Esophagus muscularis mucosa (tissue), 4 donors: ENCODE measurements at regions not wholly inside any gene's neighbourhood (a gene's known extent, or its start where the extent isn't known, plus 50 kb on each side); places are given as distances from the start of the nearest gene placed in this dataset.

Experiments
- DNase-seq: peaks from one replicate; pipeline ENCODE4 v3.0.0-alpha.2; 2017; ENCODE audit errors: extremely low spot score
- H3K27ac ChIP-seq, 4 donors: fragments of 200-600 bp; sonication (generic); replicated peaks in 1 of 4; 1 replicate in 3 of 4; 2 replicates in 1 of 4; pipeline ENCODE4 v1.5.1; 2016 to 2019; ENCODE audit warnings: mild to moderate bottlenecking in 1 of 4
- H3K27me3 ChIP-seq, 4 donors: fragments of 200-600 bp; sonication (generic); one replicate each; pipeline versions ENCODE4 v1.5.1 to v1.6.0; 2016 to 2019
- H3K36me3 ChIP-seq, 4 donors: fragments of 200-600 bp; sonication (generic); one replicate each; pipeline ENCODE4 v1.5.1; 2016 to 2019
- H3K4me1 ChIP-seq, 4 donors: fragments of 200-600 bp; sonication (generic); one replicate each; pipeline ENCODE4 v1.5.1; 2016 to 2019
- H3K4me3 ChIP-seq, 4 donors: fragments of 200-600 bp; sonication (generic); 1 replicate in 2 of 4; 2 replicates in 2 of 4; pipeline ENCODE4 v1.5.1; 2016 to 2019; ENCODE audit warnings: mild to moderate bottlenecking in 4 of 4, moderate library complexity in 1 of 4
- H3K9me3 ChIP-seq, 4 donors: fragments of 200-600 bp; sonication (generic); 1 replicate in 3 of 4; 2 replicates in 1 of 4; pipeline ENCODE4 v1.5.1; 2016 to 2019
- CTCF ChIP-seq, 3 experiments: fragments of 200-600 bp in 2 of 3; fragments of 450-650 bp in 1 of 3; sonication (generic) in 2 of 3; IDR thresholded peaks; one replicate each; pipeline ENCODE4 v1.5.1; 2017 to 2019; ENCODE audit warnings: antibody characterized with exemption in 3 of 3, mild to moderate bottlenecking in 2 of 3, moderate library complexity in 1 of 3
- EP300 ChIP-seq: sonication (generic); formaldehyde crosslinking; IDR thresholded peaks from one replicate; pipeline ENCODE4 v1.6.1; 2017; ENCODE audit warnings: antibody characterized with exemption
- POLR2A ChIP-seq: fragments of 450-650 bp; IDR thresholded peaks from one replicate; pipeline ENCODE4 v1.6.1; 2017; ENCODE audit warnings: antibody characterized with exemption, moderate library complexity, mild to moderate bottlenecking, low read depth
- POLR2AphosphoS5 ChIP-seq, 2 donors: sonication (generic); formaldehyde crosslinking; IDR thresholded peaks; one replicate each; pipeline ENCODE4 v1.6.1; 2017; ENCODE audit warnings: antibody characterized with exemption in 2 of 2
- WGBS: methylation state at CpG from one replicate; pipeline ENCODE4 v1.1.5; 2018; 5-methylcytosine and 5-hydroxymethylcytosine counted together
- intact Hi-C: fragments of 100-400 bp; cut with DNase I; formaldehyde crosslinking; loops from one replicate; pipeline ENCODE4 v1.15.1; 2023

DNA sequence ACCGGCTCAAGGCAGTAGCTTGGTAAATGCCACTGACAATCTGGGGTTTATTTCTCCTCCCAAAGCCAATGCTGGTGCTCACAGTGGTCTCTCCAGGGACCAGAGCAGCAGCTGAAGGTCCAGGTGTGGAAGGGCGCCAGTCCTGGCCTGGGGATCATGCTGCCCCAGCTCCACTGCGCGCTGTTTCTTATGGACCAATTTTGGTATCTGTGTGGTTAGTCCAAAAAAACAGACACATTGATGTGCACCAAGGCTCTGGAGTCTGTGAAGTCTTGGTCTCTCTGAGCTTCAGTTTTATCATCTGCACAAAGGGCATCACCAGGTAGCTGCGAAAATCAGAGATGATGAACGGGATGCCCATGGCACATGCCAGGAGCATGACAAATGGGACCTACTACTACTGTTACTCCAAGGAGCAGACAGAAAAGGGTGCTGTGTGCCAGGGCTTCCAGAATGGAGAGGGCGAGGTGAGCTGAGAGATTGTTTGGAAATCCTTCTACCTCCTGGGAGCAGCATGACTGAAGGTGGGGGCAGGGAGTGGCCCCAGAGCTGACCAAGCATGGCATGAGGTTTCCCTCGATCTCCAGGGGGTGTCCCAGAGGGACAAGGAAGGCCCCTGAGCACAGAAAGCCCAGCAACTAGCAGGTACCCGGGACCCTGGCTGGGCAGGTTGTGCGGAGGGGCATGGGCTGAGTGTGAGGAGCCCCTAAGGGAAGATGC, 134.3 kb upstream of the PRR20G start:
- peak; percentile 74 for DNase-seq
- H3K9me3 ChIP-seq: no peaks in the 10 kb centered on the region
- H3K27me3 ChIP-seq: peaks cover 0 to 87% (median 2%) of the 10 kb centered on the region in 4 donors
- no peak overlapping the region for H3K4me3 ChIP-seq
- H3K36me3 ChIP-seq: no peaks in the 10 kb centered on the region
- 84% methylated on average over 10 of the region's 10 CpGs for WGBS
- H3K4me1 ChIP-seq: peaks cover 0 to 9% (median 4%) of the 10 kb centered on the region in 4 donors
- intact Hi-C loops: no loop called here
- H3K27ac ChIP-seq: no peak overlapping the region
- no peak for TF ChIP-seq POLR2A
- no peak for TF ChIP-seq CTCF (IDR thresholded peaks at IDR 0.05)
- no peak for TF ChIP-seq POLR2AphosphoS5 (IDR thresholded peaks at IDR 0.05)
- no peak for TF ChIP-seq EP300

DNA sequence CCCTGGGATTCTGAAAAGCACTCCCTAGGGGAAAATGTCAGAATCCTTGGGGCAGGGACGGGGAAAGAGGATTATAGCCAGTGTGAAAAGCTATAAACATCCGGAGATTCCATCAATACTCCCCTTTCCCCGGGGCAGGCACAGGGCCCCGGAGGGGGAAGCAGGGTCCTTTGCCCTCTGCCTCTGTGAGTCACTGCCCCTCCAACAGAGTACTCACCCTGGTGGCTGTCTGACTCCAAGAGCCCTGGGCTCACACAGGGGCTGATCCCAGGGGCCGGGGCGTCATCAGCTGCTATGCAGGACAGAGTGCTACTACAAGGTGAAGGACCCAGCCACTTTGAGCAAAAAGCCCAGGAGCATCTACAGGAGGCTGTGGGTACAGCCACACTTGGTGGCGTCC, 133.0 kb upstream of the PRR20G start:
- intact Hi-C loops: no loop called here
- Histone ChIP-seq H3K4me3 (no peak overlapping the region), H3K36me3 (no peaks in the 10 kb centered on the region), H3K4me1 (no peaks in the 10 kb centered on the region), H3K27me3 (peaks cover 0 to 74% (median 0%) of the 10 kb centered on the region in 4 donors), H3K9me3 (no peaks in the 10 kb centered on the region), H3K27ac (no peak overlapping the region)
- DNase-seq: peak; percentile 90
- WGBS: 36% methylated on average over 5 of the region's 7 CpGs
- no peak for TF ChIP-seq POLR2AphosphoS5 (IDR thresholded peaks at IDR 0.05)
- TF ChIP-seq EP300: no peak
- TF ChIP-seq POLR2A: no peak

- Histone ChIP-seq H3K9me3 (no peaks in the 10 kb centered on the region), H3K27ac (no peak overlapping the region), H3K36me3 (no peaks in the 10 kb centered on the region), H3K27me3 (peaks cover 0 to 72% (median 0%) of the 10 kb centered on the region in 4 donors), H3K4me3 (no peak overlapping the region), H3K4me1 (no peaks in the 10 kb centered on the region)
- intact Hi-C loops: no loop called here
- 76% methylated on average over 5 of the region's 12 CpGs for WGBS
- no peak for TF ChIP-seq POLR2A
- no peak for TF ChIP-seq POLR2AphosphoS5 (IDR thresholded peaks at IDR 0.05)
- no peak for TF ChIP-seq EP300
- TF ChIP-seq CTCF (IDR thresholded peaks at IDR 0.05): no peak
- DNase-seq: peak; percentile 90
Observed at GRCh38 chr3:127419641-127420553, 132.1 kb upstream of the PRR20G start.

GRCh38 chr3:127419182-127419581, 131.3 kb upstream of the PRR20G start:
- Histone ChIP-seq H3K4me1 (no peaks in the 10 kb centered on the region), H3K4me3 (no peak overlapping the region), H3K9me3 (no peaks in the 10 kb centered on the region), H3K36me3 (no peaks in the 10 kb centered on the region), H3K27me3 (peaks cover 0 to 72% (median 0%) of the 10 kb centered on the region in 4 donors), H3K27ac (no peak overlapping the region)
- intact Hi-C loops: no loop called here
- WGBS: 63% methylated on average over 4 of the region's 5 CpGs
- peak; percentile 64 for DNase-seq
- TF ChIP-seq EP300 (no peak), CTCF (IDR thresholded peaks at IDR 0.05) (no peak), POLR2A (no peak), POLR2AphosphoS5 (IDR thresholded peaks at IDR 0.05) (no peak)

DNA sequence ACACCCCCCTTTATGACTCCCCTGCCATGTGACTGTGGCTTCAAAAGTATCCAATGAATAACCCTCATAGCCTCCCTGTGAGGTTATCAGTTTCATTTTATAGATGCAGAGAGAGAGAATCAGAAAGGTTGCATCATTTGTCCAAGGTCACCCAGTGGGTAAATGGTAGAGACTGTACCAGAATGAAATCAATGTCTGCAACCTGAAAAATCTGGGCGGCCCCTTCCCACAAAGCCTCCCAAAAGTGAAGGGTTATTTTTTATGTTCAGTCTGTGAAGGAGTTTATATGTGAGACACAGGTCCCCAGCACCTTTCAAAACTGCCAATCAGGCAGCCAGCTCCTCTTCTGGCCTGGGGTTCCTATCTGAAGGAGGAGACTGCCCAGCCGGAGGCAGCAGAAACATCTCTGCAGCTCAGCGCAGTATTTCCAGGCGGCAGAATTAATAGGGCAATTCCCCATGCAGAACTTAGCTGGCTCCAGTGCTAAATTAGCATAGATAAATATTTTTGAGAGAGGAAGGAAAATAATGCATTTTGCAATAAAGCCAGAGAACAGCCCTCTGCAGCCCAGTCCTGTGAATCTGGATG, 130.8 kb upstream of the PRR20G start:
- Histone ChIP-seq H3K4me3 (no peak overlapping the region), H3K27me3 (peaks cover 0 to 73% (median 0%) of the 10 kb centered on the region in 4 donors), H3K4me1 (no peaks in the 10 kb centered on the region), H3K27ac (no peak overlapping the region), H3K36me3 (no peaks in the 10 kb centered on the region), H3K9me3 (no peaks in the 10 kb centered on the region)
- intact Hi-C loops: no loop called here
- TF ChIP-seq POLR2AphosphoS5 (IDR thresholded peaks at IDR 0.05) (no peak), CTCF (IDR thresholded peaks at IDR 0.05) (no peak), EP300 (no peak), POLR2A (no peak)
- WGBS: 81% methylated on average over 4 of the region's 4 CpGs
- DNase-seq: no peak
